K562 (cell line): ENCODE measurements at regions not wholly inside any gene's neighbourhood (a gene's known extent, or its start where the extent isn't known, plus 50 kb on each side); places are given as distances from the start of the nearest gene placed in this dataset.

Experiments
- CBX8 ChIP-seq: fragments of 200-600 bp; sonication (generic); IDR thresholded peaks from 2 replicates; pipeline ENCODE4 v1.6.1; 2012; ENCODE audit warnings: borderline replicate concordance, mixed run types, low read depth, mild to moderate bottlenecking, moderate library complexity, mixed read lengths, low read length, control low read depth, inconsistent platforms; ENCODE audit not compliant: poor library complexity, severe bottlenecking; ENCODE audit errors: extremely low read depth
- CTCF ChIP-seq, 3 experiments: IDR thresholded peaks in 2 of 3; conservative IDR thresholded peaks in 1 of 3; 2 replicates each; pipeline ENCODE4 v1.5.1; 2011 to 2012; ENCODE audit warnings: low read length in 3 of 3, mild to moderate bottlenecking in 3 of 3, control low read depth in 2 of 3, improper control_type of control experiment in 1 of 3, inconsistent platforms in 1 of 3, low read depth in 1 of 3, mixed read lengths in 1 of 3, moderate library complexity in 1 of 3; ENCODE audit not compliant: insufficient read depth in 2 of 3
- MLX ChIP-seq, 2 experiments: fragments of 450-650 bp in 1 of 2; sonication (generic) in 1 of 2; formaldehyde crosslinking; conservative IDR thresholded peaks; 2 replicates each; pipeline versions ENCODE4 v1.4.0 to v1.8.1; 2020 to 2022; ENCODE audit warnings: mild to moderate bottlenecking in 1 of 2, missing genetic modification reagents in 1 of 2
- MTA1 ChIP-seq: fragments of 450-650 bp; IDR thresholded peaks from 2 replicates; pipeline ENCODE4 v1.6.1; 2017; ENCODE audit warnings: borderline replicate concordance
- POLR2A ChIP-seq: fragments of 450-650 bp; conservative IDR thresholded peaks from 2 replicates; pipeline ENCODE4 v1.6.1; 2016
- SIX5 ChIP-seq, 2 experiments: IDR thresholded peaks; 2 replicates each; pipeline ENCODE4 v1.6.1; 2011; ENCODE audit warnings: low read length in 2 of 2, borderline replicate concordance in 1 of 2, low read depth in 1 of 2, mild to moderate bottlenecking in 1 of 2, moderate library complexity in 1 of 2; ENCODE audit not compliant: insufficient read depth in 1 of 2
- SP1 ChIP-seq: sonication (generic); formaldehyde crosslinking; IDR thresholded peaks from 2 replicates; pipeline ENCODE4 v1.8.1; 2022; ENCODE audit warnings: mild to moderate bottlenecking, missing genetic modification reagents
- ZNF121 ChIP-seq: sonication (generic); formaldehyde crosslinking; conservative IDR thresholded peaks from 2 replicates; pipeline ENCODE4 v1.8.0; 2022; ENCODE audit warnings: missing genetic modification reagents
- TF ChIP-seq, protein P1 (sequence below), 2 experiments: fragments of 450-650 bp in 1 of 2; sonication (generic) in 1 of 2; formaldehyde crosslinking in 1 of 2; IDR thresholded peaks in 1 of 2; conservative IDR thresholded peaks in 1 of 2; 2 replicates each; pipeline versions ENCODE4 v1.6.1 to v1.8.1; 2016 to 2023; ENCODE audit warnings: mild to moderate bottlenecking in 2 of 2, moderate library complexity in 2 of 2, inconsistent platforms in 1 of 2, missing genetic modification reagents in 1 of 2
- TF ChIP-seq, protein P2 (sequence below): fragments of 250-450 bp; sonication (Bioruptor Pico); IDR thresholded peaks from 2 replicates; pipeline ENCODE4 v1.8.0; 2022; ENCODE audit warnings: inconsistent platforms, mild to moderate bottlenecking, moderate library complexity, borderline replicate concordance

DNA sequence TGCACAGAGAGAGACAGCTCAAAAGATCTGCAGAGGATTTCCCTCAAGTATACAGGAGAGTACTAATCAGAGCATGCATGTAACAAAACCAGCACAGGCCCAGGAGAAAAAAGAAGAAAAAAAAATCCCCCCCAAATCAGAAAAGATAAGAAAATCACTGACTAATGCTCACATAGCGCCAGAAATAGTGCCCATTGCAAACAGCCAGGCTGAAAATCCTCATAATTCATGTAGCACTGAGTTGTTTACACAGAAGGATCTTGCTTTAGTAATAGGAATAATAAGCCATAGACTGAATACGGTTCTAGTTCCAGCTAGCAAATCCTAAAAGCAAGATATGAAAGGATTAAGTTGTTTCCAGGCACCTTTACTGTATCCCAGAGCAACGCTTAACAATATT is 51.8 kb upstream of the MAGEC2 start:
- TF ChIP-seq CBX8 (no peak), MTA1 (no peak), SIX5 (IDR thresholded peaks at IDR 0.05; ENCODE audit: borderline replicate concordance in 1 of 2, insufficient read depth in 1 of 2, low read depth in 1 of 2, low read length in 2 of 2) (no peak), POLR2A (no peak), ZNF121 (CRISPR knock-in tag) (no peak), MLX (CRISPR knock-in tag; conservative IDR thresholded peaks at IDR 0.05) (no peak), SP1 (no peak), CTCF (IDR thresholded peaks at IDR 0.05 in 2 of 3, conservative IDR thresholded peaks at IDR 0.05 in 1 of 3; ENCODE audit: insufficient read depth in 2 of 3, low read depth in 1 of 3, low read length in 3 of 3) (no peak)
- TF ChIP-seq, protein P1, sequence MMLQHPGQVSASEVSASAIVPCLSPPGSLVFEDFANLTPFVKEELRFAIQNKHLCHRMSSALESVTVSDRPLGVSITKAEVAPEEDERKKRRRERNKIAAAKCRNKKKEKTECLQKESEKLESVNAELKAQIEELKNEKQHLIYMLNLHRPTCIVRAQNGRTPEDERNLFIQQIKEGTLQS (IDR thresholded peaks at IDR 0.05): no peak
- TF ChIP-seq, protein P1 (CRISPR knock-in tag; conservative IDR thresholded peaks at IDR 0.05): no peak
- TF ChIP-seq, protein P2, sequence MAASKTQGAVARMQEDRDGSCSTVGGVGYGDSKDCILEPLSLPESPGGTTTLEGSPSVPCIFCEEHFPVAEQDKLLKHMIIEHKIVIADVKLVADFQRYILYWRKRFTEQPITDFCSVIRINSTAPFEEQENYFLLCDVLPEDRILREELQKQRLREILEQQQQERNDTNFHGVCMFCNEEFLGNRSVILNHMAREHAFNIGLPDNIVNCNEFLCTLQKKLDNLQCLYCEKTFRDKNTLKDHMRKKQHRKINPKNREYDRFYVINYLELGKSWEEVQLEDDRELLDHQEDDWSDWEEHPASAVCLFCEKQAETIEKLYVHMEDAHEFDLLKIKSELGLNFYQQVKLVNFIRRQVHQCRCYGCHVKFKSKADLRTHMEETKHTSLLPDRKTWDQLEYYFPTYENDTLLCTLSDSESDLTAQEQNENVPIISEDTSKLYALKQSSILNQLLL (CRISPR knock-in tag): no peak
